ENCODE measurements at regions not wholly inside any gene's neighbourhood (a gene's known extent, or its start where the extent isn't known, plus 50 kb on each side); places are given as distances from the start of the nearest gene placed in this dataset.

GRCh38 chr6:140579918-140580317 lies 1205.5 kb upstream of the CITED2 start:
- TF ChIP-seq, protein P1, sequence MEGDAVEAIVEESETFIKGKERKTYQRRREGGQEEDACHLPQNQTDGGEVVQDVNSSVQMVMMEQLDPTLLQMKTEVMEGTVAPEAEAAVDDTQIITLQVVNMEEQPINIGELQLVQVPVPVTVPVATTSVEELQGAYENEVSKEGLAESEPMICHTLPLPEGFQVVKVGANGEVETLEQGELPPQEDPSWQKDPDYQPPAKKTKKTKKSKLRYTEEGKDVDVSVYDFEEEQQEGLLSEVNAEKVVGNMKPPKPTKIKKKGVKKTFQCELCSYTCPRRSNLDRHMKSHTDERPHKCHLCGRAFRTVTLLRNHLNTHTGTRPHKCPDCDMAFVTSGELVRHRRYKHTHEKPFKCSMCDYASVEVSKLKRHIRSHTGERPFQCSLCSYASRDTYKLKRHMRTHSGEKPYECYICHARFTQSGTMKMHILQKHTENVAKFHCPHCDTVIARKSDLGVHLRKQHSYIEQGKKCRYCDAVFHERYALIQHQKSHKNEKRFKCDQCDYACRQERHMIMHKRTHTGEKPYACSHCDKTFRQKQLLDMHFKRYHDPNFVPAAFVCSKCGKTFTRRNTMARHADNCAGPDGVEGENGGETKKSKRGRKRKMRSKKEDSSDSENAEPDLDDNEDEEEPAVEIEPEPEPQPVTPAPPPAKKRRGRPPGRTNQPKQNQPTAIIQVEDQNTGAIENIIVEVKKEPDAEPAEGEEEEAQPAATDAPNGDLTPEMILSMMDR (IDR thresholded peaks at IDR 0.05; ENCODE audit: low read depth, low read length), result no peak
- TF ChIP-seq POLR2A (IDR thresholded peaks at IDR 0.05; ENCODE audit: extremely low read depth, insufficient read length), result no peak
- TF ChIP-seq MYC (IDR thresholded peaks at IDR 0.05; ENCODE audit: low read depth, low read length), result no peak
- TF ChIP-seq, protein P2, sequence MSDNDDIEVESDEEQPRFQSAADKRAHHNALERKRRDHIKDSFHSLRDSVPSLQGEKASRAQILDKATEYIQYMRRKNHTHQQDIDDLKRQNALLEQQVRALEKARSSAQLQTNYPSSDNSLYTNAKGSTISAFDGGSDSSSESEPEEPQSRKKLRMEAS (IDR thresholded peaks at IDR 0.05; ENCODE audit: low read depth, low read length), result no peak
- no peak overlapping the region for H3K4me3 ChIP-seq (ENCODE audit: low read depth, low read length)
- no peak for DNase-seq (ENCODE audit: low read depth)

- TF ChIP-seq POLR2A (IDR thresholded peaks at IDR 0.05; ENCODE audit: extremely low read depth, insufficient read length) (no peak), MYC (IDR thresholded peaks at IDR 0.05; ENCODE audit: low read depth, low read length) (no peak)
- TF ChIP-seq, protein P2 (IDR thresholded peaks at IDR 0.05; ENCODE audit: low read depth, low read length), result no peak
- TF ChIP-seq, protein P1 (IDR thresholded peaks at IDR 0.05; ENCODE audit: low read depth, low read length), result no peak
- no peak overlapping the region for H3K4me3 ChIP-seq (ENCODE audit: low read depth, low read length)
- DNase-seq (ENCODE audit: low read depth), result no peak
Observed at GRCh38 chr6:140576004-140576555, 1201.6 kb upstream of the CITED2 start.

DNA sequence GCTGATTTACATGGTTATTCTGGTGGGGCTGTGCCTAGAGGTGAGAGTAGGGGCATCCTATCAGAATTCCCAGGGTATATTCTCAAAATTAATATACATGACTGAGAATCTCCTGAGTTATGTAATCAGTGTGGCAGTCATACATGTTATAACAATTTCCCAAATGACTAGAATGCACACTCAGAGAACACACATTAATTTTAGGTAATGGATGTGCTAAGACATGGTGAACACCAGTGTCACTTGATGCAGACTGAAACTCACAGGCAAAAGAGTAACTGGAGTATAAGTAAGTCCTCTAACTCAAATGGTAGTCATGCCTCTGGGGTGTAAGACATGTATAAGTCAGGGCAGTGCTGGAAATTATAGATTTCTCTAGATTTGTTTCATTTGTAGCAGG lies 1198.4 kb upstream of the CITED2 start:
- no peak for TF ChIP-seq MYC (IDR thresholded peaks at IDR 0.05; ENCODE audit: low read depth, low read length)
- TF ChIP-seq, protein P1 (IDR thresholded peaks at IDR 0.05; ENCODE audit: low read depth, low read length), result no peak
- TF ChIP-seq, protein P2 (IDR thresholded peaks at IDR 0.05; ENCODE audit: low read depth, low read length), result no peak
- no peak for TF ChIP-seq POLR2A (IDR thresholded peaks at IDR 0.05; ENCODE audit: extremely low read depth, insufficient read length)
- no peak for DNase-seq (ENCODE audit: low read depth)
- H3K4me3 ChIP-seq (ENCODE audit: low read depth, low read length), result no peak overlapping the region

DNA sequence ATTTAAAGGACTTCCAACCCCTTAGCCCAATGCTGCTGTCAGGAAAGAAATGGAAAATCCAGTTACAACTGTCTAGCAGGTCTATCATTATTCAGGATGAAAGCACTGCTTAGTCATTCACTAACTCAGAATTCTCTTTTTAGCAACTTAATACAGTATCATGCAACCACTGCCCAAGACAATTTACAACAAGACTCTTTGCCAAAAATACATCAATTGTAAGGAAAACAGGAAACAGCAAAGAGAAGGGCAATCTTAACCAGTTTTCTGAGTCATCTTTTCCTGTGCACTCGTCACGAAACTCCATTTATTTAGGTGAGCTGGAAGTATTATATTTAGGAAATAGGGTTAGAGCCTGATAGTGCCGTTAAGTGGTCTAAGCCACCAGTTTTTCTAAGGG lies 1197.7 kb upstream of the CITED2 start:
- DNase-seq (ENCODE audit: low read depth), result peak; percentile 6
- no peak overlapping the region for H3K4me3 ChIP-seq (ENCODE audit: low read depth, low read length)
- TF ChIP-seq MYC (IDR thresholded peaks at IDR 0.05; ENCODE audit: low read depth, low read length), result no peak
- no peak for TF ChIP-seq POLR2A (IDR thresholded peaks at IDR 0.05; ENCODE audit: extremely low read depth, insufficient read length)
- TF ChIP-seq, protein P1 (IDR thresholded peaks at IDR 0.05; ENCODE audit: low read depth, low read length), result no peak
- TF ChIP-seq, protein P2 (IDR thresholded peaks at IDR 0.05; ENCODE audit: low read depth, low read length), result no peak

- TF ChIP-seq, protein P2 (IDR thresholded peaks at IDR 0.05; ENCODE audit: low read depth, low read length), result no peak
- no peak for TF ChIP-seq POLR2A (IDR thresholded peaks at IDR 0.05; ENCODE audit: extremely low read depth, insufficient read length)
- TF ChIP-seq, protein P1 (IDR thresholded peaks at IDR 0.05; ENCODE audit: low read depth, low read length), result no peak
- no peak for TF ChIP-seq MYC (IDR thresholded peaks at IDR 0.05; ENCODE audit: low read depth, low read length)
- DNase-seq (ENCODE audit: low read depth), result no peak
- H3K4me3 ChIP-seq (ENCODE audit: low read depth, low read length), result no peak overlapping the region
Observed at GRCh38 chr6:140571145-140571544, 1196.7 kb upstream of the CITED2 start.
